Panc1 (cell line): ENCODE measurements at regions not wholly inside any gene's neighbourhood (a gene's known extent, or its start where the extent isn't known, plus 50 kb on each side); places are given as distances from the start of the nearest gene placed in this dataset.

ENCODE experiments used
- ATAC-seq: fragments of 200-7000 bp; cut with Tn5 transposase; 2 replicates; pipeline ENCODE4 v1.9.1; 2020; ENCODE audit warnings: mild to moderate bottlenecking, moderate library complexity
- BruUV-seq: library from RNA; stranded (reverse); fragments of 400-500 nt; replicated peaks from 2 replicates; lab custom pipeline; 2021; lab: Mats Ljungman, UMichigan
- CTCF ChIA-PET: fragments of 300-600 bp; sonication (Branson Sonifier 250); formaldehyde crosslinking; loops from one replicate; lab custom pipeline; 2022; ENCODE audit warnings: antibody characterized with exemption; lab: Charles Lee
- POLR2A ChIA-PET: fragments of 300-600 bp; sonication (Branson Sonifier 250); formaldehyde crosslinking; loops from one replicate; lab custom pipeline; 2022; ENCODE audit warnings: antibody characterized with exemption; lab: Charles Lee
- DNase-seq: peaks from one replicate; pipeline ENCODE4 v3.0.0-alpha.2; 2010; ENCODE audit warnings: low read depth, low spot score
- H3K27ac ChIP-seq: 2 replicates; pipeline ENCODE4 v1.5.1; 2011; ENCODE audit warnings: mild to moderate bottlenecking, low read length, inconsistent platforms
- H3K27me3 ChIP-seq: fragments of 200-500 bp; sonication (Bioruptor generic); 2 replicates; pipeline ENCODE4 v1.6.0; 2014; ENCODE audit warnings: low read length, inconsistent platforms; ENCODE audit not compliant: control insufficient read depth, insufficient read depth
- H3K36me3 ChIP-seq: fragments of 200-500 bp; sonication (Bioruptor generic); 2 replicates; pipeline ENCODE4 v1.5.1; 2014; ENCODE audit warnings: inconsistent platforms, mild to moderate bottlenecking, low read length, moderate library complexity; ENCODE audit not compliant: control insufficient read depth, insufficient read depth
- H3K4me1 ChIP-seq: 2 replicates; pipeline ENCODE4 v1.5.1; 2011; ENCODE audit warnings: inconsistent platforms, mild to moderate bottlenecking, low read length, moderate library complexity; ENCODE audit not compliant: control insufficient read depth, insufficient read depth
- H3K4me3 ChIP-seq, 2 experiments: 2 replicates each; pipeline ENCODE4 v1.5.1; 2011 to 2012; ENCODE audit warnings: low read depth in 2 of 2, low read length in 2 of 2, mild to moderate bottlenecking in 2 of 2, inconsistent platforms in 1 of 2, moderate library complexity in 1 of 2
- H3K9me3 ChIP-seq: fragments of 200-500 bp; sonication (Bioruptor generic); 2 replicates; pipeline ENCODE4 v1.5.1; 2014; ENCODE audit warnings: low read depth, mild to moderate bottlenecking, inconsistent platforms, low read length, moderate library complexity; ENCODE audit not compliant: control insufficient read depth, insufficient read depth
- CTCF ChIP-seq: fragments of 450-650 bp; IDR thresholded peaks from 2 replicates; pipeline ENCODE4 v1.5.1; 2017; ENCODE audit warnings: mild to moderate bottlenecking
- POLR2AphosphoS5 ChIP-seq: IDR thresholded peaks from 2 replicates; pipeline ENCODE4 v1.6.1; 2012; ENCODE audit warnings: mild to moderate bottlenecking, low read depth, low read length, moderate library complexity
- SIN3A ChIP-seq: IDR thresholded peaks from 2 replicates; pipeline ENCODE4 v1.6.1; 2012; ENCODE audit warnings: low read depth, mild to moderate bottlenecking, low read length, moderate library complexity, borderline replicate concordance; ENCODE audit not compliant: insufficient read depth
- TCF7L2 ChIP-seq: IDR thresholded peaks from 2 replicates; pipeline ENCODE4 v1.6.1; 2011; ENCODE audit warnings: mild to moderate bottlenecking, low read depth, low read length, inconsistent platforms
- in situ Hi-C: cut with HindIII; loops from 2 replicates; pipeline ENCODE4 v1.10.0; 2016; ENCODE audit warnings: low sequenced_read_pairs, low pct_unique_long_range_greater_than_20kb
- intact Hi-C: fragments of 100-400 bp; cut with micrococcal nuclease; formaldehyde crosslinking; loops from one replicate; pipeline ENCODE4 v1.10.0; 2022; ENCODE audit not compliant: unreplicated experiment
- TF ChIP-seq, protein P1 (sequence below), 2 experiments: IDR thresholded peaks; 2 replicates each; pipeline ENCODE4 v1.6.1; 2011 to 2012; ENCODE audit warnings: low read depth in 2 of 2, control low read depth in 1 of 2, low read length in 1 of 2, mild to moderate bottlenecking in 1 of 2, moderate library complexity in 1 of 2; ENCODE audit not compliant: insufficient read depth in 1 of 2

GRCh38 chr3:110736332-110736731, 335.3 kb upstream of the NECTIN3 start:
- Histone ChIP-seq H3K9me3 (no peaks in the 10 kb centered on the region), H3K27me3 (no peaks in the 10 kb centered on the region), H3K4me3 (no peak overlapping the region), H3K36me3 (no peaks in the 10 kb centered on the region), H3K27ac (no peak overlapping the region), H3K4me1 (no peaks in the 10 kb centered on the region)
- ChIA-PET POLR2A (no interaction called here), CTCF (no interaction called here)
- no peak for DNase-seq
- intact Hi-C loops, result no loop called here
- TF ChIP-seq, protein P1, sequence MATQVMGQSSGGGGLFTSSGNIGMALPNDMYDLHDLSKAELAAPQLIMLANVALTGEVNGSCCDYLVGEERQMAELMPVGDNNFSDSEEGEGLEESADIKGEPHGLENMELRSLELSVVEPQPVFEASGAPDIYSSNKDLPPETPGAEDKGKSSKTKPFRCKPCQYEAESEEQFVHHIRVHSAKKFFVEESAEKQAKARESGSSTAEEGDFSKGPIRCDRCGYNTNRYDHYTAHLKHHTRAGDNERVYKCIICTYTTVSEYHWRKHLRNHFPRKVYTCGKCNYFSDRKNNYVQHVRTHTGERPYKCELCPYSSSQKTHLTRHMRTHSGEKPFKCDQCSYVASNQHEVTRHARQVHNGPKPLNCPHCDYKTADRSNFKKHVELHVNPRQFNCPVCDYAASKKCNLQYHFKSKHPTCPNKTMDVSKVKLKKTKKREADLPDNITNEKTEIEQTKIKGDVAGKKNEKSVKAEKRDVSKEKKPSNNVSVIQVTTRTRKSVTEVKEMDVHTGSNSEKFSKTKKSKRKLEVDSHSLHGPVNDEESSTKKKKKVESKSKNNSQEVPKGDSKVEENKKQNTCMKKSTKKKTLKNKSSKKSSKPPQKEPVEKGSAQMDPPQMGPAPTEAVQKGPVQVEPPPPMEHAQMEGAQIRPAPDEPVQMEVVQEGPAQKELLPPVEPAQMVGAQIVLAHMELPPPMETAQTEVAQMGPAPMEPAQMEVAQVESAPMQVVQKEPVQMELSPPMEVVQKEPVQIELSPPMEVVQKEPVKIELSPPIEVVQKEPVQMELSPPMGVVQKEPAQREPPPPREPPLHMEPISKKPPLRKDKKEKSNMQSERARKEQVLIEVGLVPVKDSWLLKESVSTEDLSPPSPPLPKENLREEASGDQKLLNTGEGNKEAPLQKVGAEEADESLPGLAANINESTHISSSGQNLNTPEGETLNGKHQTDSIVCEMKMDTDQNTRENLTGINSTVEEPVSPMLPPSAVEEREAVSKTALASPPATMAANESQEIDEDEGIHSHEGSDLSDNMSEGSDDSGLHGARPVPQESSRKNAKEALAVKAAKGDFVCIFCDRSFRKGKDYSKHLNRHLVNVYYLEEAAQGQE (IDR thresholded peaks at IDR 0.05; ENCODE audit: insufficient read depth in 1 of 2, low read depth in 2 of 2, low read length in 1 of 2), result no peak
- TF ChIP-seq POLR2AphosphoS5 (no peak), CTCF (no peak), SIN3A (no peak), TCF7L2 (no peak)
- ATAC-seq, result no peak
- BruUV-seq, result no TSS peak
- in situ Hi-C loops, result no loop called here

DNA sequence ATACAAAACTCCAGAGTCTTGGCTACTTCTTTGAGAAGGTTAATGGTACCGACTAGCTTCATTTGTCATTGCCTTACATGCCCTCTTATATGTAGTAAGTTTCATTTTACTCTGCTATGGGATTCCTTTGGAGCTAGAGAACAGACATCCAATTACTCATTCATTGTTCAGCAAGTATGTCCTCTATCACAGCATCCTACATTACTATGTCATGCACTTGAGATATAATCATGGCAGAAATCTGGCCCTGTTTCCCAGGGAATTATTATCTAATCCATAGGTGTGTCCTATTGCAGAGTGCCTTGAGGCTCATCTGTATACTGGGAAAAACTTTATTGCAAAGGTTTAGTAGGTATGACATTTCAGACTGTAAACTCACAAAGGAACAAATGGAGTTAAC, 333.1 kb upstream of the NECTIN3 start:
- no peaks in the 10 kb centered on the region for H3K36me3 ChIP-seq
- ChIA-PET POLR2A (no interaction called here), CTCF (no interaction called here)
- BruUV-seq, result no TSS peak
- intact Hi-C loops (no loop called here), in situ Hi-C loops (no loop called here)
- TF ChIP-seq, protein P1 (IDR thresholded peaks at IDR 0.05; ENCODE audit: insufficient read depth in 1 of 2, low read depth in 2 of 2, low read length in 1 of 2), result no peak
- H3K9me3 ChIP-seq, result no peaks in the 10 kb centered on the region
- no peaks in the 10 kb centered on the region for H3K4me1 ChIP-seq
- H3K27ac ChIP-seq, result no peak overlapping the region
- DNase-seq (no peak), ATAC-seq (no peak)
- no peak overlapping the region for H3K4me3 ChIP-seq
- H3K27me3 ChIP-seq, result no peaks in the 10 kb centered on the region
